Gastrocnemius medialis (tissue), 4 donors: ENCODE measurements at regions not wholly inside any gene's neighbourhood (a gene's known extent, or its start where the extent isn't known, plus 50 kb on each side); places are given as distances from the start of the nearest gene placed in this dataset.

Source experiments
- POLR2A ChIP-seq, 2 donors: fragments of 450-650 bp; IDR thresholded peaks; one replicate each; pipeline ENCODE4 v1.6.1; 2017; ENCODE audit warnings: antibody characterized with exemption in 2 of 2, mild to moderate bottlenecking in 2 of 2, moderate library complexity in 2 of 2
- TF ChIP-seq, protein P1 (sequence below), 5 experiments: fragments of 450-650 bp in 3 of 5; fragments of 200-600 bp in 2 of 5; sonication (generic) in 2 of 5; IDR thresholded peaks in 4 of 5; conservative IDR thresholded peaks in 1 of 5; 1 replicate in 4 of 5; 2 replicates in 1 of 5; pipeline ENCODE4 v1.5.1; 2016 to 2019; ENCODE audit warnings: antibody characterized with exemption in 5 of 5, mild to moderate bottlenecking in 3 of 5, moderate library complexity in 3 of 5

DNA sequence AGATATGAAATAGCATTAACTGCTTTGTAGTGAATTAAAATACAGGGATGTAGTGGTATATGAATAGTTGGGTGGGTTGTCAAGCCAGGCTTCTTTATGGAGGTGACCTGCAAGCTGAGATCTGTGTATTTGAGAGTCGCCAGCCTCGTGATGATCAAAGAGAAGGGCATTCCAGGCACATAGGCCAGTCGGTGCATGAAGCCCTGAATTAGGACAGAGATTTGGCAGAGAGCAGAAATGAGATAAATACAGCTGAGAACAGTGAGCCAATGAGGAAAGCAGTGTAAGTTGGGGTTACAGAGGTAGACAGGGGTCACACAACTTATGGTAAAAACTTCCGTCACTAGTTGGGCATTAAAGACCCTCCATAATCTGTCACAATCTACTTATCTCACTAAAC is 641.9 kb downstream of the OTOL1 start:
- TF ChIP-seq, protein P1, sequence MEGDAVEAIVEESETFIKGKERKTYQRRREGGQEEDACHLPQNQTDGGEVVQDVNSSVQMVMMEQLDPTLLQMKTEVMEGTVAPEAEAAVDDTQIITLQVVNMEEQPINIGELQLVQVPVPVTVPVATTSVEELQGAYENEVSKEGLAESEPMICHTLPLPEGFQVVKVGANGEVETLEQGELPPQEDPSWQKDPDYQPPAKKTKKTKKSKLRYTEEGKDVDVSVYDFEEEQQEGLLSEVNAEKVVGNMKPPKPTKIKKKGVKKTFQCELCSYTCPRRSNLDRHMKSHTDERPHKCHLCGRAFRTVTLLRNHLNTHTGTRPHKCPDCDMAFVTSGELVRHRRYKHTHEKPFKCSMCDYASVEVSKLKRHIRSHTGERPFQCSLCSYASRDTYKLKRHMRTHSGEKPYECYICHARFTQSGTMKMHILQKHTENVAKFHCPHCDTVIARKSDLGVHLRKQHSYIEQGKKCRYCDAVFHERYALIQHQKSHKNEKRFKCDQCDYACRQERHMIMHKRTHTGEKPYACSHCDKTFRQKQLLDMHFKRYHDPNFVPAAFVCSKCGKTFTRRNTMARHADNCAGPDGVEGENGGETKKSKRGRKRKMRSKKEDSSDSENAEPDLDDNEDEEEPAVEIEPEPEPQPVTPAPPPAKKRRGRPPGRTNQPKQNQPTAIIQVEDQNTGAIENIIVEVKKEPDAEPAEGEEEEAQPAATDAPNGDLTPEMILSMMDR (IDR thresholded peaks at IDR 0.05 in 4 of 5, conservative IDR thresholded peaks at IDR 0.05 in 1 of 5), result no peak
- no peak for TF ChIP-seq POLR2A (IDR thresholded peaks at IDR 0.05)
